ENCODE measurements at regions not wholly inside any gene's neighbourhood (a gene's known extent, or its start where the extent isn't known, plus 50 kb on each side); places are given as distances from the start of the nearest gene placed in this dataset.
"Not testable (repeated sequence)": the region's sequence is repeated elsewhere in the genome, so short reads cannot be mapped to it uniquely, and the experiment has no call there.

DNA sequence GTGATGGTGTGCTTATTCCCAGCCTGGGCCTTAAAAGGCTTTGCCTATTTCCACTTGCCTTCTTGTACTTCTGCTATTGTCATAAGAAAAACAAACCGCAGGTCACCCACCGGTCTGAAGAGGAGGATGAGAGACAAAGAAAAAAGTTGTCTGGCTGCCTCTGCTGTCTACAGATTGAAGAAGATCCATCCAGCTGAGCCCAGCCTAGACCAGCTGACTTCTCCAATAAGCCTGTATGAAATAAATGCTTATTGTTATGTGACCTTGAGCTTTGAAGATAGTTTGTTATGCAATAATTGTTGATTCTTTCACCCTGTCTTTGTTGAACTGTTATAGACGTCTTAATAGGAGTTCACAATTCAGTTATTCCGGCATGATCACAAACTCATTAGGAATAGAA is 223.8 kb upstream of the PRSS16 start:
- Histone ChIP-seq H4K20me1 (ENCODE audit: insufficient read depth, low read depth, low read length) (no peaks in the 10 kb centered on the region), H3K9me3 (ENCODE audit: low read length) (no peaks in the 10 kb centered on the region)
- DNase-seq: no peak

DNA sequence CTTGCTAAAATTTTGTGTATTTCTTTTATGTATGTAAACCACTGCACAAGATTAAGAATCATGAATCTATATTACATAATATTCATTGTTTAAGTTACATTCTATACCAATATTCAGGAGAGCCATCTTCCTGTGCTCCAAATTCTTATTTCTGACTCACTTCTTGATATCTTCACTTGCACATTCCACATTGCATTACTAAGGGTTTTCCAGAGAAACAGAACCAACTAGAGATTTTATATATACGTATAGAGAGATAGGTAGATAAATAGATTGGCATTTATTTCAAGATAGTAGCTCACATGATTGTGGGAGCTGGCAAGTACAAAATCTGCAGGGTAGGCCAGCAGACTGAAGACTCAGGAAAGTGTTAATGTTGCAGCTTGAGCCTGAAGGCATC is 222.2 kb upstream of the PRSS16 start:
- Histone ChIP-seq H3K79me2 (ENCODE audit: low read length) (no peaks in the 10 kb centered on the region), H3K9me2 (replicated peaks; ENCODE audit: insufficient read depth, low read length) (no peaks in the 10 kb centered on the region), H3K4me2 (ENCODE audit: low read depth, low read length, poor library complexity, severe bottlenecking) (no peak overlapping the region), H3K4me3 (ENCODE audit: low read length) (no peak overlapping the region), H3K4me1 (ENCODE audit: low read length) (no peaks in the 10 kb centered on the region), H4K20me1 (ENCODE audit: insufficient read depth, low read depth, low read length) (no peaks in the 10 kb centered on the region), H3K36me3 (ENCODE audit: insufficient read depth, low read length) (no peaks in the 10 kb centered on the region), H3K9ac (ENCODE audit: low read length) (no peak overlapping the region), H2AFZ (ENCODE audit: low read length) (no peak overlapping the region), H3K27ac (ENCODE audit: low read length) (no peak overlapping the region), H3K9me3 (ENCODE audit: low read length) (no peaks in the 10 kb centered on the region), H3K27me3 (ENCODE audit: low read length) (no peaks in the 10 kb centered on the region)
- no peak for DNase-seq

More for the DNA sequence above, 223.8 kb upstream of the PRSS16 start:
- H3K9ac ChIP-seq (ENCODE audit: low read length): no peak overlapping the region
- H2AFZ ChIP-seq (ENCODE audit: low read length): no peak overlapping the region
- H3K4me2 ChIP-seq (ENCODE audit: low read depth, low read length, poor library complexity, severe bottlenecking): no peak overlapping the region
- no peaks in the 10 kb centered on the region for H3K4me1 ChIP-seq (ENCODE audit: low read length)
- no peaks in the 10 kb centered on the region for H3K9me2 ChIP-seq (replicated peaks; ENCODE audit: insufficient read depth, low read length)
- H3K36me3 ChIP-seq (ENCODE audit: insufficient read depth, low read length): no peaks in the 10 kb centered on the region
- no peaks in the 10 kb centered on the region for H3K27me3 ChIP-seq (ENCODE audit: low read length)
- no peak overlapping the region for H3K4me3 ChIP-seq (ENCODE audit: low read length)
- no peaks in the 10 kb centered on the region for H3K79me2 ChIP-seq (ENCODE audit: low read length)
- H3K27ac ChIP-seq (ENCODE audit: low read length): no peak overlapping the region

- Histone ChIP-seq H3K9ac (ENCODE audit: low read length) (no peak overlapping the region), H3K9me3 (ENCODE audit: low read length) (no peaks in the 10 kb centered on the region), H4K20me1 (ENCODE audit: insufficient read depth, low read depth, low read length) (no peaks in the 10 kb centered on the region), H3K79me2 (ENCODE audit: low read length) (no peaks in the 10 kb centered on the region), H2AFZ (ENCODE audit: low read length) (no peak overlapping the region), H3K9me2 (replicated peaks; ENCODE audit: insufficient read depth, low read length) (no peaks in the 10 kb centered on the region), H3K27me3 (ENCODE audit: low read length) (no peaks in the 10 kb centered on the region), H3K4me2 (ENCODE audit: low read depth, low read length, poor library complexity, severe bottlenecking) (no peak overlapping the region), H3K27ac (ENCODE audit: low read length) (no peak overlapping the region), H3K4me1 (ENCODE audit: low read length) (no peaks in the 10 kb centered on the region), H3K36me3 (ENCODE audit: insufficient read depth, low read length) (no peaks in the 10 kb centered on the region), H3K4me3 (ENCODE audit: low read length) (no peak overlapping the region)
- DNase-seq: no peak
Measured at GRCh38 chr6:27026361-27026760, 221.1 kb upstream of the PRSS16 start.

DNA sequence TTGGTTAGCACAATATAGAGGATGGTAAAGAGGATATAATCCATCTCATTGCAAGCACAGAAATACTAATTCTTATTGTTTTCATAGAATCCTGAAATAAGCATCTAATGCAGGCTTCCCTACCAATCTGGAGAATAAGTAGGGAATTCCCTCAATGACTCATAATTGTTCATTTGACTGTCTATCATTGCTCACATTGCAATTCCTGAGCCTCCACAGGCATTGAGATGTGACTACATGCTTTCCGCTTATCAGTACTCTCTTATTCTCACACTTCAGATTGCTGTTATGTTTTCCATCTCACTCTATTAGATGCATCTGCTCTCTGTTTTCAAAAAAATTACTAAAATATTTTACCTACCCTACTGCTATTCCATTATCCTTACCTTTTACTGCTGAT is 216.2 kb upstream of the PRSS16 start:
- H3K9me3 ChIP-seq (ENCODE audit: low read length): no peaks in the 10 kb centered on the region
- H2AFZ ChIP-seq (ENCODE audit: low read length): no peak overlapping the region
- no peaks in the 10 kb centered on the region for H3K27me3 ChIP-seq (ENCODE audit: low read length)
- H3K27ac ChIP-seq (ENCODE audit: low read length): no peak overlapping the region
- no peaks in the 10 kb centered on the region for H3K79me2 ChIP-seq (ENCODE audit: low read length)
- no peak overlapping the region for H3K9ac ChIP-seq (ENCODE audit: low read length)
- H3K4me2 ChIP-seq (ENCODE audit: low read depth, low read length, poor library complexity, severe bottlenecking): no peak overlapping the region
- H4K20me1 ChIP-seq (ENCODE audit: insufficient read depth, low read depth, low read length): no peaks in the 10 kb centered on the region
- H3K9me2 ChIP-seq (replicated peaks; ENCODE audit: insufficient read depth, low read length): no peaks in the 10 kb centered on the region
- DNase-seq: no peak
- H3K4me3 ChIP-seq (ENCODE audit: low read length): no peak overlapping the region
- H3K4me1 ChIP-seq (ENCODE audit: low read length): no peaks in the 10 kb centered on the region
- no peaks in the 10 kb centered on the region for H3K36me3 ChIP-seq (ENCODE audit: insufficient read depth, low read length)

DNA sequence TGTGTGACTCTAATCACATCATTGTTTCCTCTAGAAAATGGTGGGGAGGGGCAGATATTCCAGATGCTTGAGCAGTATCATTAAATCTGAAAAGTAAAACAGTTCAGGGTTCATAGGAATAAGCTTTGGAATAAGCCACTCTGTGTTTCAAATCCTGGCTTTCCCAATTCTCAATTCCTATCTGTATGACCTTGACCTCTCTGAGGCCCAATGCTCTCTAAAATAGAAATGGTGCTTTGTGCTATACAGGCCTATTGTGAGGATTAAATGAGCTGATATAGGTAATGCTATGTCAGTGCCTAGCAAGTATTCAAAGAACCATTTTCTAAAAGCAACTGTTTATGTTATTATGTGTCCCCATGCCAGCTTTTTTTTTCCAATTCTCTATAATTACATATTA is 209.0 kb upstream of the PRSS16 start:
- H3K9ac ChIP-seq (ENCODE audit: low read length): no peak overlapping the region
- H3K79me2 ChIP-seq (ENCODE audit: low read length): no peaks in the 10 kb centered on the region
- H3K36me3 ChIP-seq (ENCODE audit: insufficient read depth, low read length): no peaks in the 10 kb centered on the region
- H3K9me3 ChIP-seq (ENCODE audit: low read length): no peaks in the 10 kb centered on the region
- no peak overlapping the region for H3K4me2 ChIP-seq (ENCODE audit: low read depth, low read length, poor library complexity, severe bottlenecking)
- no peaks in the 10 kb centered on the region for H3K9me2 ChIP-seq (replicated peaks; ENCODE audit: insufficient read depth, low read length)
- no peak overlapping the region for H2AFZ ChIP-seq (ENCODE audit: low read length)
- no peaks in the 10 kb centered on the region for H3K27me3 ChIP-seq (ENCODE audit: low read length)
- H3K27ac ChIP-seq (ENCODE audit: low read length): no peak overlapping the region
- no peak overlapping the region for H3K4me3 ChIP-seq (ENCODE audit: low read length)
- DNase-seq: no peak
- H3K4me1 ChIP-seq (ENCODE audit: low read length): no peaks in the 10 kb centered on the region
- no peaks in the 10 kb centered on the region for H4K20me1 ChIP-seq (ENCODE audit: insufficient read depth, low read depth, low read length)

- Histone ChIP-seq H3K4me1 (ENCODE audit: low read length) (no peaks in the 10 kb centered on the region), H3K79me2 (ENCODE audit: low read length) (no peaks in the 10 kb centered on the region), H3K4me3 (ENCODE audit: low read length) (no peak overlapping the region), H3K36me3 (ENCODE audit: insufficient read depth, low read length) (no peaks in the 10 kb centered on the region), H3K9me2 (replicated peaks; ENCODE audit: insufficient read depth, low read length) (no peaks in the 10 kb centered on the region), H4K20me1 (ENCODE audit: insufficient read depth, low read depth, low read length) (no peaks in the 10 kb centered on the region), H3K9ac (ENCODE audit: low read length) (no peak overlapping the region), H3K27ac (ENCODE audit: low read length) (no peak overlapping the region), H2AFZ (ENCODE audit: low read length) (no peak overlapping the region), H3K4me2 (ENCODE audit: low read depth, low read length, poor library complexity, severe bottlenecking) (no peak overlapping the region), H3K27me3 (ENCODE audit: low read length) (no peaks in the 10 kb centered on the region), H3K9me3 (ENCODE audit: low read length) (no peaks in the 10 kb centered on the region)
- no peak for DNase-seq
Measured at GRCh38 chr6:27040244-27041042, 207.1 kb upstream of the PRSS16 start.

- H3K27ac ChIP-seq (ENCODE audit: low read length): no peak overlapping the region
- no peaks in the 10 kb centered on the region for H3K4me1 ChIP-seq (ENCODE audit: low read length)
- H3K4me3 ChIP-seq (ENCODE audit: low read length): no peak overlapping the region
- no peaks in the 10 kb centered on the region for H3K27me3 ChIP-seq (ENCODE audit: low read length)
- H3K79me2 ChIP-seq (ENCODE audit: low read length): no peaks in the 10 kb centered on the region
- DNase-seq: no peak
- H3K9me3 ChIP-seq (ENCODE audit: low read length): no peaks in the 10 kb centered on the region
- H3K36me3 ChIP-seq (ENCODE audit: insufficient read depth, low read length): no peaks in the 10 kb centered on the region
- no peak overlapping the region for H2AFZ ChIP-seq (ENCODE audit: low read length)
- no peaks in the 10 kb centered on the region for H4K20me1 ChIP-seq (ENCODE audit: insufficient read depth, low read depth, low read length)
- no peak overlapping the region for H3K4me2 ChIP-seq (ENCODE audit: low read depth, low read length, poor library complexity, severe bottlenecking)
- no peaks in the 10 kb centered on the region for H3K9me2 ChIP-seq (replicated peaks; ENCODE audit: insufficient read depth, low read length)
- no peak overlapping the region for H3K9ac ChIP-seq (ENCODE audit: low read length)
Measured at GRCh38 chr6:27043244-27043643, 204.3 kb upstream of the PRSS16 start.

GRCh38 chr6:27045131-27045530 is 202.4 kb upstream of the PRSS16 start:
- H3K9ac ChIP-seq (ENCODE audit: low read length); H3K27ac ChIP-seq (ENCODE audit: low read length); H4K20me1 ChIP-seq (ENCODE audit: insufficient read depth, low read depth, low read length); H3K4me2 ChIP-seq (ENCODE audit: low read depth, low read length, poor library complexity, severe bottlenecking); H3K4me1 ChIP-seq (ENCODE audit: low read length); H3K79me2 ChIP-seq (ENCODE audit: low read length); H3K4me3 ChIP-seq (ENCODE audit: low read length); DNase-seq; H3K36me3 ChIP-seq (ENCODE audit: insufficient read depth, low read length); H3K9me2 ChIP-seq (replicated peaks; ENCODE audit: insufficient read depth, low read length); H3K9me3 ChIP-seq (ENCODE audit: low read length); H3K27me3 ChIP-seq (ENCODE audit: low read length); H2AFZ ChIP-seq (ENCODE audit: low read length): not testable (repeated sequence)
